GM23338 (cell line): ENCODE measurements at regions not wholly inside any gene's neighbourhood (a gene's known extent, or its start where the extent isn't known, plus 50 kb on each side); places are given as distances from the start of the nearest gene placed in this dataset.
A peak's percentile ranks its signal among the peaks of the same experiment; 100 is the strongest.

Experiments used
- ATAC-seq: fragments of 200-7000 bp; cut with Tn5 transposase; 3 replicates; pipeline ENCODE4 v1.9.1; 2020
- DNase-seq: peaks from one replicate; pipeline ENCODE4 v3.0.0-alpha.2; 2015; ENCODE audit warnings: low spot score
- H2AFZ ChIP-seq: fragments of 200-600 bp; sonication (generic); 2 replicates; pipeline ENCODE4 v1.8.0; 2016; ENCODE audit warnings: antibody characterized with exemption, mild to moderate bottlenecking, moderate library complexity
- H3F3A ChIP-seq: fragments of 200-600 bp; sonication (generic); replicated peaks from 2 replicates; pipeline ENCODE4 v1.8.0; 2017; ENCODE audit warnings: antibody characterized with exemption, mixed run types, low read depth
- H3K27ac ChIP-seq: fragments of 200-600 bp; sonication (generic); 2 replicates; pipeline ENCODE4 v1.6.1; 2016; ENCODE audit warnings: low read depth
- H3K27me3 ChIP-seq: fragments of 200-600 bp; sonication (generic); 2 replicates; pipeline ENCODE4 v1.8.0; 2016; ENCODE audit warnings: mild to moderate bottlenecking, mixed run types, moderate library complexity; ENCODE audit not compliant: insufficient read depth
- H3K36me3 ChIP-seq: fragments of 200-600 bp; sonication (generic); 2 replicates; pipeline ENCODE4 v1.8.0; 2016; ENCODE audit warnings: mild to moderate bottlenecking; ENCODE audit not compliant: insufficient read depth
- H3K4me1 ChIP-seq: fragments of 200-600 bp; sonication (generic); 2 replicates; pipeline ENCODE4 v1.8.0; 2016; ENCODE audit warnings: mild to moderate bottlenecking, moderate library complexity; ENCODE audit not compliant: insufficient read depth
- H3K4me2 ChIP-seq: fragments of 200-600 bp; sonication (generic); 2 replicates; pipeline ENCODE4 v1.7.1; 2017; ENCODE audit warnings: mixed run types
- H3K4me3 ChIP-seq: fragments of 200-600 bp; sonication (generic); 2 replicates; pipeline ENCODE4 v1.6.1; 2016; ENCODE audit warnings: mixed run types
- H3K79me2 ChIP-seq: fragments of 200-600 bp; sonication (generic); replicated peaks from 2 replicates; pipeline ENCODE4 v1.8.0; 2017; ENCODE audit warnings: mild to moderate bottlenecking; ENCODE audit not compliant: insufficient read depth
- H3K9me2 ChIP-seq: fragments of 200-600 bp; sonication (generic); 2 replicates; pipeline ENCODE4 v1.8.0; 2017; ENCODE audit not compliant: insufficient read depth
- H4K20me1 ChIP-seq: fragments of 200-600 bp; sonication (generic); replicated peaks from 2 replicates; pipeline ENCODE4 v1.8.0; 2017; ENCODE audit warnings: mild to moderate bottlenecking; ENCODE audit not compliant: insufficient read depth
- H3K27ac Mint-ChIP-seq: 2 replicates; pipeline ENCODE4 v1.8.0; 2020; ENCODE audit warnings: inconsistent platforms, mild to moderate bottlenecking, moderate library complexity, mixed read lengths
- H3K27me3 Mint-ChIP-seq: 3 replicates; pipeline ENCODE4 v1.8.0; 2022; ENCODE audit warnings: low read depth, mild to moderate bottlenecking, moderate library complexity, mixed read lengths, inconsistent platforms; ENCODE audit not compliant: insufficient read depth, poor library complexity
- H3K36me3 Mint-ChIP-seq: 3 replicates; pipeline ENCODE4 v1.8.0; 2021; ENCODE audit warnings: low read depth, mild to moderate bottlenecking, inconsistent platforms, moderate library complexity, mixed read lengths
- H3K4me1 Mint-ChIP-seq: 3 replicates; pipeline ENCODE4 v1.8.0; 2020; ENCODE audit warnings: mild to moderate bottlenecking, inconsistent platforms, mixed read lengths
- H3K4me3 Mint-ChIP-seq: 3 replicates; pipeline ENCODE4 v1.8.0; 2021; ENCODE audit warnings: moderate library complexity, mild to moderate bottlenecking, inconsistent platforms, mixed read lengths
- H3K9me3 Mint-ChIP-seq: 3 replicates; pipeline ENCODE4 v1.8.0; 2020; ENCODE audit warnings: moderate library complexity, mild to moderate bottlenecking, inconsistent platforms, mixed read lengths
- CREB1 ChIP-seq: fragments of 250-450 bp; sonication (Bioruptor Pico); IDR thresholded peaks from 2 replicates; pipeline ENCODE4 v1.5.0; 2020; ENCODE audit warnings: low read depth, mild to moderate bottlenecking, moderate library complexity
- CTCF ChIP-seq, 2 experiments: fragments of 200-600 bp in 1 of 2; sonication (generic) in 1 of 2; conservative IDR thresholded peaks; 2 replicates each; pipeline versions ENCODE4 v1.5.1 to v1.6.1; 2016 to 2017; ENCODE audit warnings: antibody characterized with exemption in 2 of 2, low read depth in 2 of 2, mild to moderate bottlenecking in 2 of 2, moderate library complexity in 1 of 2
- EZH2 ChIP-seq: fragments of 200-600 bp; sonication (generic); IDR thresholded peaks from one replicate; pipeline ENCODE4 v1.8.0; 2017; ENCODE audit warnings: antibody characterized with exemption, mild to moderate bottlenecking, low read depth; ENCODE audit not compliant: unreplicated experiment
- EZH2phosphoT487 ChIP-seq: fragments of 200-600 bp; sonication (generic); IDR thresholded peaks from one replicate; pipeline ENCODE4 v1.8.1; 2018; ENCODE audit warnings: antibody characterized with exemption; ENCODE audit not compliant: unreplicated experiment
- JUNB ChIP-seq: IDR thresholded peaks from one replicate; pipeline ENCODE4 v1.6.1; 2016; ENCODE audit warnings: antibody characterized with exemption; ENCODE audit not compliant: unreplicated experiment
- NANOG ChIP-seq: IDR thresholded peaks from 2 replicates; pipeline ENCODE4 v1.6.1; 2016; ENCODE audit warnings: antibody characterized with exemption, borderline replicate concordance
- POLR2AphosphoS5 ChIP-seq: IDR thresholded peaks from 2 replicates; pipeline ENCODE4 v1.6.1; 2016; ENCODE audit warnings: antibody characterized with exemption, low read depth
- STAT1 ChIP-seq: IDR thresholded peaks from one replicate; pipeline ENCODE4 v1.6.1; 2016; ENCODE audit warnings: antibody characterized with exemption; ENCODE audit not compliant: unreplicated experiment
- ZNF331 ChIP-seq: fragments of 250-450 bp; sonication (Bioruptor Pico); IDR thresholded peaks from 2 replicates; pipeline ENCODE4 v1.5.0; 2020; ENCODE audit warnings: low read depth, mild to moderate bottlenecking, moderate library complexity
- ZNF462 ChIP-seq: fragments of 250-450 bp; sonication (Bioruptor Pico); IDR thresholded peaks from 2 replicates; pipeline ENCODE4 v1.5.0; 2020; ENCODE audit warnings: mild to moderate bottlenecking, moderate library complexity
- TF ChIP-seq, protein P1 (sequence below): IDR thresholded peaks from one replicate; pipeline ENCODE4 v1.6.1; 2018; ENCODE audit warnings: antibody characterized with exemption; ENCODE audit not compliant: unreplicated experiment

GRCh38 chr5:6918255-6918654 lies 205.0 kb downstream of the TENT4A start:
- DNase-seq (peak; percentile 23), ATAC-seq (no peak)
- H3K36me3 ChIP-seq, result no peaks in the 10 kb centered on the region
- Mint-ChIP-seq H3K27me3 (no peaks in the 10 kb centered on the region), H3K27ac (no peak overlapping the region), H3K4me1 (0 out of 3 replicates have a peak, but pooled peaks cover 2% of the 10 kb centered on the region), H3K4me3 (no peak overlapping the region), H3K9me3 (peaks cover 6% of the 10 kb centered on the region; the same call in 1 of the 3 replicates), H3K36me3 (no peaks in the 10 kb centered on the region)
- H4K20me1 ChIP-seq, result no peaks in the 10 kb centered on the region
- no peaks in the 10 kb centered on the region for H3K27me3 ChIP-seq
- no peak overlapping the region for H3K27ac ChIP-seq
- no peak overlapping the region for H3K4me3 ChIP-seq
- TF ChIP-seq NANOG, result no peak
- TF ChIP-seq CREB1 (CRISPR knock-in tag), result no peak
- no peak for TF ChIP-seq EZH2phosphoT487
- TF ChIP-seq POLR2AphosphoS5, result no peak
- no peaks in the 10 kb centered on the region for H3F3A ChIP-seq
- H3K4me1 ChIP-seq, result no peaks in the 10 kb centered on the region
- H2AFZ ChIP-seq, result no peak overlapping the region
- H3K9me2 ChIP-seq, result no peaks in the 10 kb centered on the region
- H3K4me2 ChIP-seq, result no peak overlapping the region
- no peaks in the 10 kb centered on the region for H3K79me2 ChIP-seq

GRCh38 chr5:6920628-6921256 lies 207.5 kb downstream of the TENT4A start:
- no peak for ATAC-seq
- H3K4me1 Mint-ChIP-seq, result 0 out of 3 replicates have a peak, but pooled peaks cover 2% of the 10 kb centered on the region
- Histone ChIP-seq H3K79me2 (no peaks in the 10 kb centered on the region), H4K20me1 (no peaks in the 10 kb centered on the region), H3K27ac (no peak overlapping the region), H2AFZ (no peak overlapping the region), H3K27me3 (no peaks in the 10 kb centered on the region), H3K4me1 (no peaks in the 10 kb centered on the region), H3K36me3 (no peaks in the 10 kb centered on the region), H3K4me2 (no peak overlapping the region), H3F3A (no peaks in the 10 kb centered on the region), H3K4me3 (no peak overlapping the region), H3K9me2 (no peaks in the 10 kb centered on the region)
- no peak overlapping the region for H3K4me3 Mint-ChIP-seq
- H3K27ac Mint-ChIP-seq, result no peak overlapping the region
- H3K27me3 Mint-ChIP-seq, result no peaks in the 10 kb centered on the region
- peaks cover 6% of the 10 kb centered on the region; the same call in 1 of the 3 replicates for H3K9me3 Mint-ChIP-seq
- H3K36me3 Mint-ChIP-seq, result no peaks in the 10 kb centered on the region
- no peak for DNase-seq
- no peak for TF ChIP-seq CTCF (conservative IDR thresholded peaks at IDR 0.05; ENCODE audit: low read depth in 2 of 2)
- no peak for TF ChIP-seq JUNB
- no peak for TF ChIP-seq EZH2
- no peak for TF ChIP-seq EZH2phosphoT487
- no peak for TF ChIP-seq ZNF331 (CRISPR knock-in tag)
- TF ChIP-seq STAT1, result no peak
- TF ChIP-seq ZNF462 (CRISPR knock-in tag), result no peak
- TF ChIP-seq, protein P1, sequence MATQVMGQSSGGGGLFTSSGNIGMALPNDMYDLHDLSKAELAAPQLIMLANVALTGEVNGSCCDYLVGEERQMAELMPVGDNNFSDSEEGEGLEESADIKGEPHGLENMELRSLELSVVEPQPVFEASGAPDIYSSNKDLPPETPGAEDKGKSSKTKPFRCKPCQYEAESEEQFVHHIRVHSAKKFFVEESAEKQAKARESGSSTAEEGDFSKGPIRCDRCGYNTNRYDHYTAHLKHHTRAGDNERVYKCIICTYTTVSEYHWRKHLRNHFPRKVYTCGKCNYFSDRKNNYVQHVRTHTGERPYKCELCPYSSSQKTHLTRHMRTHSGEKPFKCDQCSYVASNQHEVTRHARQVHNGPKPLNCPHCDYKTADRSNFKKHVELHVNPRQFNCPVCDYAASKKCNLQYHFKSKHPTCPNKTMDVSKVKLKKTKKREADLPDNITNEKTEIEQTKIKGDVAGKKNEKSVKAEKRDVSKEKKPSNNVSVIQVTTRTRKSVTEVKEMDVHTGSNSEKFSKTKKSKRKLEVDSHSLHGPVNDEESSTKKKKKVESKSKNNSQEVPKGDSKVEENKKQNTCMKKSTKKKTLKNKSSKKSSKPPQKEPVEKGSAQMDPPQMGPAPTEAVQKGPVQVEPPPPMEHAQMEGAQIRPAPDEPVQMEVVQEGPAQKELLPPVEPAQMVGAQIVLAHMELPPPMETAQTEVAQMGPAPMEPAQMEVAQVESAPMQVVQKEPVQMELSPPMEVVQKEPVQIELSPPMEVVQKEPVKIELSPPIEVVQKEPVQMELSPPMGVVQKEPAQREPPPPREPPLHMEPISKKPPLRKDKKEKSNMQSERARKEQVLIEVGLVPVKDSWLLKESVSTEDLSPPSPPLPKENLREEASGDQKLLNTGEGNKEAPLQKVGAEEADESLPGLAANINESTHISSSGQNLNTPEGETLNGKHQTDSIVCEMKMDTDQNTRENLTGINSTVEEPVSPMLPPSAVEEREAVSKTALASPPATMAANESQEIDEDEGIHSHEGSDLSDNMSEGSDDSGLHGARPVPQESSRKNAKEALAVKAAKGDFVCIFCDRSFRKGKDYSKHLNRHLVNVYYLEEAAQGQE, result no peak
